Adrenal gland (tissue), 5 donors: ENCODE measurements at regions not wholly inside any gene's neighbourhood (a gene's known extent, or its start where the extent isn't known, plus 50 kb on each side); places are given as distances from the start of the nearest gene placed in this dataset.

ENCODE experiments used
- CTCF ChIP-seq, 6 experiments: fragments of 450-650 bp in 4 of 6; fragments of 200-600 bp in 2 of 6; sonication (generic) in 1 of 6; IDR thresholded peaks; 1 replicate in 5 of 6; 2 replicates in 1 of 6; pipeline versions ENCODE4 v1.5.1 to v1.8.0; 2016 to 2021; ENCODE audit warnings: antibody characterized with exemption in 6 of 6, mild to moderate bottlenecking in 2 of 6, moderate library complexity in 1 of 6
- POLR2A ChIP-seq, 2 donors: fragments of 450-650 bp; IDR thresholded peaks; one replicate each; pipeline ENCODE4 v1.6.1; 2017; ENCODE audit warnings: antibody characterized with exemption in 2 of 2, mild to moderate bottlenecking in 2 of 2, moderate library complexity in 1 of 2
- donor health status: DM: no; HTN: no; CAD: no.

DNA sequence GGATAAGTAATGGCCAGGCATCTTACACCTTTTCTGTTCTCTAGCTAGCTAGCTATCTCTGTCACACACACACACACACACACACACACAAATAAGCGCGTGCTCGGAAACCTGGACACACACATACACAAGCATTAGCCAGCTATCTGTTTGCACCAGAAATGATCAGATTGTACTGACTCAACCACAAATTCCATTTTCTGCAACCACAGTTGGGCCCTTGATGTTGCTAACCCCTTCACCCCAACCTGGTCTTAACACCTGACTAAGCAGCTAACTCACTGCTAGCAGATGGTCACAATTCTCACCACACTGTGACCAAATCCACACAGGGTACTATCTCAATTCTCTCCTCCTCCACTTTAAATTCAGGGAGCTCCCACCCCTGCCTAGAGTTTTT, 183.0 kb upstream of the THBS1 start:
- TF ChIP-seq CTCF (IDR thresholded peaks at IDR 0.05) (no peak), POLR2A (IDR thresholded peaks at IDR 0.05) (no peak)
